ENCODE measurements at regions not wholly inside any gene's neighbourhood (a gene's known extent, or its start where the extent isn't known, plus 50 kb on each side); places are given as distances from the start of the nearest gene placed in this dataset.

- TF ChIP-seq CTCF (conservative IDR thresholded peaks at IDR 0.05; ENCODE audit: low read length) (no peak), EZH2phosphoT487 (IDR thresholded peaks at IDR 0.05; ENCODE audit: borderline replicate concordance) (no peak)
Measured at GRCh38 chr10:33086100-33086499, 128.1 kb upstream of the ITGB1 start.

Measured in Loucy (cell line).